ENCODE measurements at regions not wholly inside any gene's neighbourhood (a gene's known extent, or its start where the extent isn't known, plus 50 kb on each side); places are given as distances from the start of the nearest gene placed in this dataset.
"Not testable (repeated sequence)": the region's sequence is repeated elsewhere in the genome, so short reads cannot be mapped to it uniquely, and the experiment has no call there.

DNA sequence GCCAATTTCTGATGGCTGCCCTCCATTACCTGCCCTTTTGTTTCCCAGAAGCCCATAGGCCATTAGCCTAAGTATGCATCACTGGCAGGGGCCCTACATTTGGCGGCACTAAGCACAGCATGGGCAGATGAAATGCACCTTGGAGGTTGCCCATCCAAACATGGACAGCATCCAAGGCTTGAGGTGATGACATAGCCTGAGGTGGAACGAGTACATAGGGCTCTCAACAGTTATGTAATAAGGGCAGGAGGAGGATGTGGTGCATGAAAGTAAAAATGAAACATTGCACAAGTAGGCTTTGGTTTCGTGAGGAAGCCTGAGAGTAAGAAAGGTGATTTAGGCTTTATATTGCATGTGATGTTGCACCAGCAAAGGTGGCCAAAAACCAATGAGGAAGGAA lies 148.1 kb downstream of the FAM76B start:
- no peak for DNase-seq

- DNase-seq, result no peak
Measured at GRCh38 chr11:95638501-95638900, 151.1 kb downstream of the FAM76B start.

GRCh38 chr11:95625164-95625900 lies 164.2 kb downstream of the FAM76B start:
- no peak for DNase-seq

DNA sequence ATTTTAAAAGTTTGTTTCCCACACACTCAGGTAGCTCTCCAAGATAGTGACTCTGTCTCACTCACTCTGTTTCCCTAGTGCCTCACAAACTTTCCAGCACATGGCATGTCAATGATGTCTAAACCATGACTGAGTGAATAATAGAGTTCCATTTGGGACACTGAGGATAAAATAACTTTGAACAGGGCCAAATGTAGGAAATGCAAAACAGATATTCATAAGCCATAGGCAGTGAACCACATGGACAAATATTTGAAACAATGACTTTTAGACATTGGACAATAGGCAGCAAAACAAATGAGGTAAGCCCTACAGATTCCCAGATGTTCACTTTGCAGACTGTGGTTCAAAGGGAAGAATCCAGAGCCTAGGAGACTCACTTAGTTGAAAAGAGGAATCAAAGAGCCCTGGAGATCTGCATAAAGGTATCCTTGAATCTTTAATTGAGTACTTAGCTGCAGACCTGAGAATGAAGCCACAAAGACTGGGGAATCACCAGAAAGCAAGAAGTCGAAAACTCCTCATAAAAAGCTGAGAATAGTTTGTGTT lies 173.3 kb downstream of the FAM76B start:
- DNase-seq, result no peak

GRCh38 chr11:95611827-95612226 lies 177.8 kb downstream of the FAM76B start:
- no peak for DNase-seq

DNA sequence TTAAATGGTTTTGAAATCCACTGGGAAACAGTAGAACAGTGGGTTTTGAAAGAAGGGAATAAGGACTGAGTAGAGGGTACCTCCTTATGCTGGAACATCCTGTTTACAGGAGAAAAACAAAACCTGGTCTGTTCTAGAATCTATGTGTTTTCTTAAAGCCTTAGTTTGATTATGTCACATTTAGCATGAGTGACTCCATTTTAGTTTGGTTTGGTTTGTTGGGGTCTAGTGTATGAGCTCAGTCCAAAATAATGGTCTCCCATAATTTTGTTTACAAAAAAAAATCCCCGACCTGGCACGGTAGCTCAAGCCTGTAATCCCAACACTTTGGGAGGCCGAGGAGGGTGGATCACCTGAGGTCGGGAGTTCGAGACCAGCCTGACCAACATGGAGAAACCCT lies 179.4 kb downstream of the FAM76B start:
- not testable (repeated sequence) for DNase-seq

- no peak for DNase-seq
Measured at GRCh38 chr11:95608093-95608492, 181.5 kb downstream of the FAM76B start.

DNA sequence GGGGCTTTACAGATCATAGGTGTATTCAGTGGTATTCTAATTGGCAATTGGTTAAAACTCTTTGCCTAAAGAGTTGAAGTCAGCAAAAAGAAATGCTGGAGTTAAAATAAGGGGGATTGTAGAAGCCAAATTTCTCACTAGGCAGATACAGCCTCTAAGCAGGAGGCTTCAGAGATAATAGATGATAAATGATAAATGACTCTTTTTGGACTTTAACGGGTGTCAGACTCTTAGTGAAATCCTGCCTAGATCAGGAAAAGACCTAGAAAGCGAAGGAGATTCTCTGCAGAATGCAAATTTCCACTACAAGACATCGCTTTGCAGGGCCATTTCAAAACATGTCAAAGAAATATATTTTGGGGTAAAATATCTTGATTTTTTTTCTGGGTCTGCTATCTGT lies 182.8 kb downstream of the FAM76B start:
- DNase-seq, result no peak

DNA sequence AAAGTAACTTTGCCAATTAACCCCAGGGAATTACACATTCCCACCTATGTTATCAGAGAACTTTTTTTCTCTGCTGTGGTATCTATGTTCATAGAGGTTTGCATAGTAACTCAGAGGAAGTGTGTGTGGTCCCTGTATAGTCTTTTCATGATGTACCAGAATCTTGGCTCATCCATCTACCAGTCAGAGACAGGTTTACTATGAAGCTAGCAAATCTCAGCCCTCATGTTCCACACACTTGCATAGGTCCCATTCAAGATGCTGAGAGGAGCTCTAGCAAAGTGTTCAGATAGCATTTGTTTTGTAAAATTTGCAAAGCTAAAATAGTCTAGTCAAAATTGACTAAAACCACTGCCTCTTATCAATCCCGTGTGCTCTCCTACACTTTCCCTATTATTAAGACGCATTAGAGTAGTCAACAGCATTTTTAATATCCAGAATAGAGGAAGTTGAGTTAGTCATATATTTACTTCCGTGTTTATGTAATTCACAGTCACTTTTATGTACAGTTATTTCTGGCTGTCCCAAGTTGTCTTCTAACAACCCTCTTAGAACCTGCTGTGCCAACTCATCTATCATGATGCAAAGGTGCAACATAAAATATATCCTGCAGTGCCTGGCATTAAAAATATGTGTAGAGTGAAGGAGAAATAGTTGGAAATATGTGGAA lies 184.2 kb downstream of the FAM76B start:
- no peak for DNase-seq

DNA sequence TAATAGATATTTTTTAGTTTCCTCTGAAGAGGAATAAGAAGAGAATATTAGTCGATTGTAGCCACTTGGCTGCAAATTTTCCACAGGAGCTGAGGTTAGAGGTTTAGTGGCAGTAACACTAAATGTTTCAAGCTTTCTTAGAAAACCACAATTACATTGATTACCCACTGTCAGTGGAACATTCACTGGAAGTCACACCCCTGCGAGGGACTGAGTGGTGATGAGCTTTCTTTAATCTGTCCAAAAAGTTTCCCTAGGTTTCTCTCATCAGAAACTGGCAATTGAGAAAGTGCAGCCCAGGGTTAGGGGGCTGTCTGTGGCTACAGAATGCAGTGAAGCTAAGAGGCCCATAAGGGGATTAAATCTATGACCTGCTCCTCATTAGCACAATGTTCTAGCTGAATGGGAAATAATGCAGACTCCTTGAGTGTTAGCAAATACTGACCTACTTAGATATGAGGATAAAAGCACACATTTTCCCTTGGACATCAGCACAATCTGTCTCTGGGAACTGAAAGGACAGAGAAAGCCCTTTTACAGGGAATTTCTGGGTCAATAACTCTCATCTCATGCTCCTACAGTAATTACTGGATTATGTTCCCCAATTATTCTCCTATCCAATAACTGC lies 189.5 kb downstream of the FAM76B start:
- no peak for DNase-seq

- DNase-seq, result no peak
Measured at GRCh38 chr11:95595973-95596489, 193.6 kb downstream of the FAM76B start.

- DNase-seq, result no peak
Measured at GRCh38 chr11:95595541-95595940, 194.0 kb downstream of the FAM76B start.

DNA sequence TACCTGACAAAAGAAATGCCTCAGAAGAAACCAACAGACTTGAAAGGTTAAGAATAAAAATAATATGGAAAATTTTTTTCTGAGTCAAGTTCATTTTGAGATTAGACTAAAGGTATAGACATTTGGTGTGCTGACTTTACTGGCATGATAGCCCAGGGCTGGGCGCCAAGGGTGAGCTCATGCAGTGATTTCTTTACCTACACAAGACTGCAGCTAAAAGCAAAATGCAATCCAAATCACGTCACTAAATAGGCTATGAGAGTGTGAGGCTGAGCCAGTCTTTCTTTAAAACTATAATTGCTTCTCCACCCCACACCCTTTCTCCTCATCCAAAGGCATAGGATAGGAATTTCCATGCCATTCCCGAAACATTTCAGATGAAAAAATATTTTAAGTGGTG lies 196.5 kb downstream of the FAM76B start:
- no peak for DNase-seq

- DNase-seq, result no peak
Measured at GRCh38 chr11:95592471-95592870, 197.1 kb downstream of the FAM76B start.

- DNase-seq, result no peak
Measured at GRCh38 chr11:95589893-95590612, 199.5 kb downstream of the FAM76B start.

GRCh38 chr11:95588821-95589220 lies 200.8 kb downstream of the FAM76B start:
- DNase-seq, result no peak

- DNase-seq, result no peak
Measured at GRCh38 chr11:95586661-95587060, 202.9 kb downstream of the FAM76B start.

DNA sequence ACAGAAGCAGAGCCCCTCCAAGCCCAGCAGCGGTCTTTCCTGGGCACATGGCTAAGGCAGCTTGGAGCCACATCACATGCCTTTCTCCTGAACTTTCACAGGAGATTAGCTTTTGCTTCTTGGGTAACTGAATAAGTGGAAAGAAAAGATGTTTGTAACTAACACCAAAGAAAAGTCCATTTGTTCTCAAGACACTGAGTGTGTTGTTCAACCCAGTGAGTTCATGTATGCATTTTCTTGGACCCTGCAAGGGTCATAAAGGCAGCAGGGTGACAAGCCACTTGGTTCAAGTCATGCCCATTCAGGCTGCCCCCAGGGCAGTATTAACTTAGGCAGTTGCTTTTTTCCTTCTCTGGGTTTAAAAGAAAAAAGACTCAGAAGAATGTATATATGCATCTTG lies 203.4 kb downstream of the FAM76B start:
- DNase-seq, result no peak

DNA sequence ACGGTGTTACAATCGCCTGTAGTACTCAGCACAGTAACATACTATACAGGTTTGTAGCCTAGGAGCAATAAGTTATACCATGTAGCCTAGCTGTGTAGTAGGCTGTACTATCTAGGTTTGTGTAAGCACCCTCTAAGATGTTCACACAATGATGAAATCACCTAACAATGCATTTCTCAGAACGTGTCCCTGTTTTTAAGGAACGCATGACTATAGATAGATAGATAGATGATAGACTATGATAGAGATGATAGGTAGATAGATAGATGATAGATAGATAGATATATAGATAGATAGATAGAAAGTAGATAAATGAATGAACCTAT lies 203.9 kb downstream of the FAM76B start:
- DNase-seq, result no peak

DNA sequence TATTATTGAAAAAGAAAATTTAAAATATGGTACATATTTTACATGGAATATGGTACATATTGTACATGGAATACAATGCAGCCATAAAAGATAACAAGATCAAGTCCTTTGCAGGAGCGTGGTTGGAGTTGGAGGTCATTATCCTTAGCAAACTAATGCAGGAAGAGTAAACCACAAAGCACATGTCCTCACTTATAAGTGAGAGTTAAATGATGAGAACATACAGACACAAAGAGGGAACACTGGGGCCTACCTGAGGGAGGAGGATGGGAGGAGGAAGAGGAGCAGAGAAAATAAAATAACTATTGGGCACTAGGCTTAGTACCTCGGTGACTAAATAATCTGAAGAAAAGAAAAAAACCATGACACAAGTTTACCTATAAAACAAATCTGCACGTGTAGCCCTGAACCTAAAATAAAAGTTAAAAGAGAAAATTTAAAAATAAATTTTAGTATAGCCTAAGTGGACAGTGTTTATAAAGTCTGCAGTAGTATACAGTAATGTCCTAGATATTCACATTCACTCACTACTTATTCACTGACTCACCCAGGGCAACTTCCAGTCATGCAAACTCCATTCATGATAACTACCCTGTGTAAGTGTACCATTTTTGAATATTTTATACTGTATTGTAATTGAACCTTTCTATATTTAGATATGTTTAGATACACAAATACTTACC lies 204.4 kb downstream of the FAM76B start:
- no peak for DNase-seq

- DNase-seq, result no peak
Measured at GRCh38 chr11:95584589-95584988, 205.0 kb downstream of the FAM76B start.

GRCh38 chr11:95584180-95584579 lies 205.4 kb downstream of the FAM76B start:
- no peak for DNase-seq
